Neuron (in vitro differentiated cells): ENCODE measurements at regions not wholly inside any gene's neighbourhood (a gene's known extent, or its start where the extent isn't known, plus 50 kb on each side); places are given as distances from the start of the nearest gene placed in this dataset.

ENCODE experiments used
- H2AFZ ChIP-seq: one replicate; pipeline ENCODE4 v1.6.1; 2013; ENCODE audit warnings: low read depth, mild to moderate bottlenecking, inconsistent platforms, low read length, moderate library complexity
- H3K27me3 ChIP-seq: one replicate; pipeline ENCODE4 v1.6.1; 2013; ENCODE audit warnings: low read length; ENCODE audit not compliant: insufficient read depth
- H3K36me3 ChIP-seq: one replicate; pipeline ENCODE4 v1.6.1; 2013; ENCODE audit warnings: low read length; ENCODE audit not compliant: insufficient read depth
- H3K4me1 ChIP-seq: one replicate; pipeline ENCODE4 v1.6.1; 2013; ENCODE audit warnings: low read length; ENCODE audit not compliant: insufficient read depth
- H3K4me3 ChIP-seq: 2 replicates; pipeline ENCODE4 v1.5.1; 2013; ENCODE audit warnings: mild to moderate bottlenecking, low read length, moderate library complexity
- H3K9me3 ChIP-seq: one replicate; pipeline ENCODE4 v1.6.1; 2013; ENCODE audit warnings: low read length

GRCh38 chr3:99356696-99357095, 281.7 kb upstream of the COL8A1 start:
- Histone ChIP-seq H3K9me3 (no peaks in the 10 kb centered on the region), H3K36me3 (no peaks in the 10 kb centered on the region), H2AFZ (no peak overlapping the region), H3K4me3 (no peak overlapping the region), H3K27me3 (no peaks in the 10 kb centered on the region), H3K4me1 (no peaks in the 10 kb centered on the region)

GRCh38 chr3:99355465-99355864, 282.9 kb upstream of the COL8A1 start:
- Histone ChIP-seq H3K4me1 (no peaks in the 10 kb centered on the region), H3K36me3 (no peaks in the 10 kb centered on the region), H2AFZ (no peak overlapping the region), H3K4me3 (no peak overlapping the region), H3K9me3 (no peaks in the 10 kb centered on the region), H3K27me3 (no peaks in the 10 kb centered on the region)

- no peaks in the 10 kb centered on the region for H3K4me1 ChIP-seq
- H2AFZ ChIP-seq, result no peak overlapping the region
- no peaks in the 10 kb centered on the region for H3K36me3 ChIP-seq
- no peaks in the 10 kb centered on the region for H3K9me3 ChIP-seq
- no peak overlapping the region for H3K4me3 ChIP-seq
- no peaks in the 10 kb centered on the region for H3K27me3 ChIP-seq
Observed at GRCh38 chr3:99352811-99353210, 285.6 kb upstream of the COL8A1 start.

- H3K9me3 ChIP-seq, result no peaks in the 10 kb centered on the region
- H3K27me3 ChIP-seq, result no peaks in the 10 kb centered on the region
- H3K36me3 ChIP-seq, result no peaks in the 10 kb centered on the region
- no peaks in the 10 kb centered on the region for H3K4me1 ChIP-seq
- H2AFZ ChIP-seq, result no peak overlapping the region
- no peak overlapping the region for H3K4me3 ChIP-seq
Observed at GRCh38 chr3:99351122-99351521, 287.3 kb upstream of the COL8A1 start.

DNA sequence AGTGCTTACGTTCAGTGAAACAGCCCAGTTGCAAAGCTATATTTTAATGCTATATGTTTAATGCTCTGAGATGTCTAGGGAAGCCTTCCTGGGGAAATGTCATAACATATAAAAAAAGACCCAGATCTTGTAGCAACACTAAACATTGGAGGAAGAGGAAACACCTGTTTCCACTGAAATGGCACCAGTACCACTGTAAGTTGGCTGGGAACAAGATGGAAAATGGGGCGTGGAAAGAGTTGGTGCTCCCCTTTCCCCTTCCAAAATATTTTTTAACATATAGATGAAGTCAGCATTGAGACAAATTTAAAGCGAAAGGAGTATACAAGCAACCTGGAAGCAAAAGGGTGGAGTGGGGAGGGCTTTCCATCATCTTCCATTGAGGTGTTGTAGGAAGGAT, 289.9 kb upstream of the COL8A1 start:
- H3K4me1 ChIP-seq, result no peaks in the 10 kb centered on the region
- H3K27me3 ChIP-seq, result no peaks in the 10 kb centered on the region
- no peaks in the 10 kb centered on the region for H3K36me3 ChIP-seq
- H3K4me3 ChIP-seq, result no peak overlapping the region
- H3K9me3 ChIP-seq, result no peaks in the 10 kb centered on the region
- H2AFZ ChIP-seq, result no peak overlapping the region

- no peaks in the 10 kb centered on the region for H3K36me3 ChIP-seq
- no peaks in the 10 kb centered on the region for H3K4me1 ChIP-seq
Observed at GRCh38 chr3:99344216-99344615, 294.2 kb upstream of the COL8A1 start.

DNA sequence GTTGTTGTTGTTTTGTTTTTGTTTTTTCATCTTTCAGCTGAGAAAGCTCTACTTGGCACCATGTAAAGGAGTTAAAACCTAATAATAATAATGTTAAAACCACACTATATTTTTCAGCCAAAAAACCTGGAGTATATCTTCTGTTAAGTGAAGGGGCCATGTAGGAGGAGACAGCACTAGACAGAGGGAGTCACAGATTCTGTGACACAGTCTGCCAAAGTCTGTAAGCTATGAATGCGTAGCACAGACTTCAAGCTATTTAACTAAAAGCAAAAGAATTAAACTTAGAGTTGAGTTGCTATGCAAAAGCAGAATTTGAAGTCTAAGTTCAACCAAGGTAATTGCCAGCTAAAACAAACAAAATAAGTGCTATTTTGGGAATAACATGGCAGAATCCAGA, 296.0 kb upstream of the COL8A1 start:
- H3K9me3 ChIP-seq, result no peaks in the 10 kb centered on the region
- no peak overlapping the region for H2AFZ ChIP-seq
- H3K4me3 ChIP-seq, result no peak overlapping the region
- no peaks in the 10 kb centered on the region for H3K27me3 ChIP-seq
- no peaks in the 10 kb centered on the region for H3K4me1 ChIP-seq
- no peaks in the 10 kb centered on the region for H3K36me3 ChIP-seq

More at GRCh38 chr3:99344216-99344615, 294.2 kb upstream of the COL8A1 start:
- Histone ChIP-seq H3K27me3 (no peaks in the 10 kb centered on the region), H3K4me3 (no peak overlapping the region), H3K9me3 (no peaks in the 10 kb centered on the region), H2AFZ (no peak overlapping the region)

DNA sequence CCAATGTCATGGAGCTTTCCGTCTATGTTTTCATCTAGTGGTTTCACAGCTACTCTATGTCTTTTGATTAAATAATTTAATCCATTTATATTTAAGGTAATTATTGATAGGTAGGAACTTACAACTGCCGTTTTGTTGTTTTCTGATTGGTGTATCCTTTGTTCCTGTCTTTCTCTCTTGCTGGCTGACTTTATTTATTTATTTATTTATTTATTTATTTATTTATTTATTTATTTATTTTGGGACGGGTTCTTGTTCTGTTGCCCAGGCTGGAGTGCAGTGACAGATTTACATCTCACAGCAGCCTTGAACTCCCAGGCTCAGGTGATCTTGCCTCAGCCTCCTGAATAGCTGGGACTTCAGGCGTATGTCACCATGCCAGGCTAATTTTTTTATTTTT, 299.2 kb upstream of the COL8A1 start:
- no peak overlapping the region for H2AFZ ChIP-seq
- no peaks in the 10 kb centered on the region for H3K9me3 ChIP-seq
- no peak overlapping the region for H3K4me3 ChIP-seq
- no peaks in the 10 kb centered on the region for H3K27me3 ChIP-seq
- H3K36me3 ChIP-seq, result no peaks in the 10 kb centered on the region
- no peaks in the 10 kb centered on the region for H3K4me1 ChIP-seq

DNA sequence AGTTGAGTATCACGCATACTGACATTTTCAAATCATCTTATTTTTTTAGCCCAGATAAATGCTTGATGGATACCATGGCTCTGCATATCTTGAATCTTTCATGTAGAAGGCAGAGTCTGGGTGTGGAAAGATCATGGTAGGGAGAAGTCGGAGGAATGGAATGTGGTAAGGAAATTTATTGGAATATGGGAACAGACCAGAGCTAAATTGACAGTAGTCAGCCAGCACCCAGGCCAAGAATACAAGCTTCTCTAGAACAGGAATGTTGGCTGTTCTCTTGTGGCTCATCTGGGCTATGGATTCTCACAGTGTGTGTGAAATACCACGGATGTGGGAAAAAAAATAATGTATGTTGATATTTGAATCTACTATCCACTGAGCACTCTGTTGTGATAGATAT, 305.7 kb upstream of the COL8A1 start:
- Histone ChIP-seq H3K36me3 (no peaks in the 10 kb centered on the region), H3K4me1 (no peaks in the 10 kb centered on the region), H3K27me3 (no peaks in the 10 kb centered on the region), H2AFZ (no peak overlapping the region), H3K4me3 (no peak overlapping the region), H3K9me3 (no peaks in the 10 kb centered on the region)

GRCh38 chr3:99332276-99332675, 306.1 kb upstream of the COL8A1 start:
- Histone ChIP-seq H3K27me3 (no peaks in the 10 kb centered on the region), H3K36me3 (no peaks in the 10 kb centered on the region), H3K9me3 (no peaks in the 10 kb centered on the region), H3K4me3 (no peak overlapping the region), H2AFZ (no peak overlapping the region), H3K4me1 (no peaks in the 10 kb centered on the region)

- Histone ChIP-seq H3K4me1 (no peaks in the 10 kb centered on the region), H3K36me3 (no peaks in the 10 kb centered on the region), H3K9me3 (no peaks in the 10 kb centered on the region), H3K4me3 (no peak overlapping the region), H3K27me3 (no peaks in the 10 kb centered on the region), H2AFZ (no peak overlapping the region)
Observed at GRCh38 chr3:99330924-99331532, 307.4 kb upstream of the COL8A1 start.

GRCh38 chr3:99330281-99330680, 308.1 kb upstream of the COL8A1 start:
- Histone ChIP-seq H3K4me1 (no peaks in the 10 kb centered on the region), H3K4me3 (no peak overlapping the region), H2AFZ (no peak overlapping the region), H3K9me3 (no peaks in the 10 kb centered on the region), H3K36me3 (no peaks in the 10 kb centered on the region), H3K27me3 (no peaks in the 10 kb centered on the region)

DNA sequence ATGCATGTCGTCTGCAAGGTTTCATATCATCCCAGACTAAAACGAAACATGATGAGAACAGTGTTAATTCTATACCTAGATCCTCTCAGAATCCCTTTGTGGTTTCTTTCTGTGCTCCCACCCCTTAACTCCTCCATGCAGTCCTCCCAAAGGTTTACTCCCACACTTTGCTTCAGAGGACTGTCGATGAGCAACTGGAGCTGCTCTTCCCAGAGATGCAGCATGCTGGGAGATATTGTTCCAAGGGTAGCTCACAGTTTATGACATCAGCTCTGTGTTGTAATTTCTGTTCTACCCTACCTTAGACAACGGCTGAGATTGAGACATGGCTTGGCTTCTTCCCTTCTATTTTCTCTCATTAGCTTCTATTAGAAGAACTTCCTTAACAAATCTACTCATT, 313.0 kb upstream of the COL8A1 start:
- Histone ChIP-seq H3K36me3 (no peaks in the 10 kb centered on the region), H3K27me3 (no peaks in the 10 kb centered on the region), H3K9me3 (no peaks in the 10 kb centered on the region), H2AFZ (no peak overlapping the region), H3K4me1 (no peaks in the 10 kb centered on the region), H3K4me3 (no peak overlapping the region)

GRCh38 chr3:99324636-99325203, 313.7 kb upstream of the COL8A1 start:
- Histone ChIP-seq H3K9me3 (no peaks in the 10 kb centered on the region), H3K4me1 (no peaks in the 10 kb centered on the region), H2AFZ (no peak overlapping the region), H3K4me3 (no peak overlapping the region), H3K36me3 (no peaks in the 10 kb centered on the region), H3K27me3 (no peaks in the 10 kb centered on the region)
